Gastroesophageal sphincter (tissue), 4 donors: ENCODE measurements at regions not wholly inside any gene's neighbourhood (a gene's known extent, or its start where the extent isn't known, plus 50 kb on each side); places are given as distances from the start of the nearest gene placed in this dataset.

Experiments
- ATAC-seq: fragments of 150-250 bp; one replicate; pipeline ENCODE4 v1.9.1; 2016; ENCODE audit warnings: mild to moderate bottlenecking, moderate library complexity
- H3K27ac ChIP-seq, 4 donors: fragments of 200-600 bp; sonication (generic) in 3 of 4; 1 replicate in 3 of 4; 2 replicates in 1 of 4; pipeline ENCODE4 v1.5.1; 2016 to 2019
- H3K27me3 ChIP-seq: fragments of 200-600 bp; sonication (generic); one replicate; pipeline ENCODE4 v1.5.1; 2019
- H3K36me3 ChIP-seq, 2 donors: fragments of 200-600 bp; sonication (generic); one replicate each; pipeline ENCODE4 v1.5.1; 2019; ENCODE audit warnings: control low read depth in 1 of 2
- H3K4me1 ChIP-seq, 3 donors: fragments of 200-600 bp; sonication (generic); 1 replicate in 2 of 3; 2 replicates in 1 of 3; pipeline ENCODE4 v1.5.1; 2016 to 2019; ENCODE audit warnings: control low read depth in 2 of 3
- H3K4me3 ChIP-seq, 2 donors: fragments of 200-600 bp; sonication (generic); one replicate each; pipeline ENCODE4 v1.5.1; 2019; ENCODE audit warnings: mild to moderate bottlenecking in 1 of 2, moderate library complexity in 1 of 2
- H3K9me3 ChIP-seq, 3 donors: fragments of 200-600 bp; sonication (generic); one replicate each; pipeline ENCODE4 v1.5.1; 2017 to 2019; ENCODE audit warnings: control low read depth in 2 of 3
- CTCF ChIP-seq, 4 experiments: fragments of 200-600 bp in 2 of 4; fragments of 450-650 bp in 2 of 4; sonication (generic) in 1 of 4; IDR thresholded peaks; one replicate each; pipeline ENCODE4 v1.5.1; 2017 to 2019; ENCODE audit warnings: antibody characterized with exemption in 4 of 4, mild to moderate bottlenecking in 2 of 4, moderate library complexity in 2 of 4
- EP300 ChIP-seq: sonication (generic); formaldehyde crosslinking; IDR thresholded peaks from one replicate; pipeline ENCODE4 v1.6.1; 2017; ENCODE audit warnings: antibody characterized with exemption, mild to moderate bottlenecking
- POLR2A ChIP-seq, 2 donors: fragments of 450-650 bp; IDR thresholded peaks; one replicate each; pipeline ENCODE4 v1.6.1; 2017; ENCODE audit warnings: antibody characterized with exemption in 2 of 2, mild to moderate bottlenecking in 2 of 2, moderate library complexity in 1 of 2
- POLR2AphosphoS5 ChIP-seq: sonication (generic); formaldehyde crosslinking; IDR thresholded peaks from one replicate; pipeline ENCODE4 v1.6.1; 2017; ENCODE audit warnings: antibody characterized with exemption
- WGBS, 2 donors: methylation state at CpG; one replicate each; pipeline ENCODE4 v1.1.5; 2018; ENCODE audit warnings: low coverage in 1 of 2; 5-methylcytosine and 5-hydroxymethylcytosine counted together

DNA sequence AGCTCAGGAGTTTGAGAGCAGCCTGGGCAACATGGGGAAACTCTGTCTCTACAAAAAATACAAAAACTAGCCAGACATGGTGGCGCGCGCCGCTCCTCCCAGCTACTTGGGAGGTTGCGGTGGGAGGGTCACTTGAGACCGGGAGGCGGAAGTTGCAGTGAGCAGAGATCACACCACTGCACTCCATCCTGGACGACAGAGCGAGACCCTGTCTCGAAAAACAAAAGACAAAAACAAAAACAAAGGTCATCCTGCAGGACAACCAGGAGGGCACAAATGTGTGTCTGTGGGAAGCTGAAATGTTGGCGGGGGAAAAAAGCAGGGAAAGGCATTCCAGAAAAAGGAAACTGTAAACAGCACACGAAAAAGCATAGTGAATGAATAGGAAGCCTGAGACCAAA, 104.1 kb upstream of the HNRNPU start:
- Histone ChIP-seq H3K36me3 (no peaks in the 10 kb centered on the region), H3K27me3 (no peaks in the 10 kb centered on the region), H3K27ac (peak overlapping the region; percentile 97 to 100 (median 100)), H3K4me1 (peaks cover 2 to 47% (median 16%) of the 10 kb centered on the region in 3 donors), H3K9me3 (no peaks in the 10 kb centered on the region), H3K4me3 (peak overlapping the region in 1 of 2 donors; percentile 81)
- ATAC-seq = no peak
- WGBS, 2 donors = 14 to 50% methylated on average over 2 to 11 of the region's 12 CpGs
- no peak for TF ChIP-seq CTCF (IDR thresholded peaks at IDR 0.05)
- no peak for TF ChIP-seq POLR2AphosphoS5
- TF ChIP-seq EP300 = no peak
- no peak for TF ChIP-seq POLR2A (IDR thresholded peaks at IDR 0.05)

- no peak overlapping the region for H3K4me3 ChIP-seq
- WGBS, 2 donors = 92 to 95% methylated on average over 2 of the region's 2 CpGs
- peak overlapping the region in 1 of 4 donors; percentile 99 for H3K27ac ChIP-seq
- no peak for ATAC-seq
- no peaks in the 10 kb centered on the region for H3K27me3 ChIP-seq
- H3K36me3 ChIP-seq = no peaks in the 10 kb centered on the region
- H3K4me1 ChIP-seq = peaks cover 1 to 46% (median 16%) of the 10 kb centered on the region in 3 donors
- no peaks in the 10 kb centered on the region for H3K9me3 ChIP-seq
- TF ChIP-seq POLR2AphosphoS5 = no peak
- no peak for TF ChIP-seq EP300
- TF ChIP-seq POLR2A (IDR thresholded peaks at IDR 0.05) = no peak
- no peak for TF ChIP-seq CTCF (IDR thresholded peaks at IDR 0.05)
Observed at GRCh38 chr1:244967159-244967558, 102.8 kb upstream of the HNRNPU start.

DNA sequence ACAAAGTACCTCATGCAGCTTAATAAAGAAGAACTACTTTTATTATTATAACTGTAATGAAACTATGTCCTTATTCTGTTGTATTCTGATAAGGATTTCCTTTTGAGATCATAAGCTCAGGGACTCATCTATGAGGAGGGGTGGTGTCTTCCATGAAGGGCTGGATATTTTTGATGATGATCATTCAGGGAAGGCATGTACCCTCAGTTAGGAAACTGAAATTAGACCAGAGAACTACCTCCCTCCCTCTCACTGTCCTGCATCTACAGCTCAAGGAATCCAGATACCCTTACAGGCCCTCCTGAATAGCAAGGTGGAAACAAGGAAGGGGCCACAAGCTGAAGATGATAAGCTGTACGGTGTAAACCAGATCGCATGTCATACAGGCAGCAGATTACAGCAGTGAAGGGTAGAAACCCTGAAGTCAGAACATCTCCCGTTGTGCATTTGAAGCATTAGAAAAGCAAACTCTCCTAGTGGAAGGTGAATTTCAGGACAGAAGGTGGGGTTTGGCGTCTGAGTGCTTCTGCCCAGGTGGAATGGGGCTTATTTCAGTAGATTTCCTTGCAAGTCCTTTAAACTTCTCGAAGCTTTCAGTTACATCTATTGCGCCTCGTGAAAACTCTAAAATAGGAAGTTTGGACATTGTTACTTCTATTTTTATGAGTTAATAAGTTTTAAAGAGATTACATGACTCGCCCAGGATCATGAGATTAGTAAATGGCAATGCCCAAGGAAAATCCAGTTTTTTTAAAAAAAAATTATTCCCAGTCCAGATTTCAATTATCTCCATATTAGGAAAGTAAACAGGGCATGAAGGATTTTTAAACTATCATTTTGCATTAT, 101.1 kb upstream of the HNRNPU start:
- Histone ChIP-seq H3K9me3 (no peaks in the 10 kb centered on the region), H3K4me1 (peaks cover 0 to 41% (median 16%) of the 10 kb centered on the region in 3 donors), H3K36me3 (no peaks in the 10 kb centered on the region), H3K27ac (peak overlapping the region in 3 of 4 donors; percentile 78 to 81 (median 79)), H3K4me3 (no peak overlapping the region), H3K27me3 (no peaks in the 10 kb centered on the region)
- TF ChIP-seq CTCF (IDR thresholded peaks at IDR 0.05) (no peak), POLR2A (IDR thresholded peaks at IDR 0.05) (no peak), POLR2AphosphoS5 (no peak), EP300 (no peak)
- ATAC-seq = no peak
- WGBS, 2 donors = 75 to 81% methylated on average over 6 to 7 of the region's 8 CpGs

DNA sequence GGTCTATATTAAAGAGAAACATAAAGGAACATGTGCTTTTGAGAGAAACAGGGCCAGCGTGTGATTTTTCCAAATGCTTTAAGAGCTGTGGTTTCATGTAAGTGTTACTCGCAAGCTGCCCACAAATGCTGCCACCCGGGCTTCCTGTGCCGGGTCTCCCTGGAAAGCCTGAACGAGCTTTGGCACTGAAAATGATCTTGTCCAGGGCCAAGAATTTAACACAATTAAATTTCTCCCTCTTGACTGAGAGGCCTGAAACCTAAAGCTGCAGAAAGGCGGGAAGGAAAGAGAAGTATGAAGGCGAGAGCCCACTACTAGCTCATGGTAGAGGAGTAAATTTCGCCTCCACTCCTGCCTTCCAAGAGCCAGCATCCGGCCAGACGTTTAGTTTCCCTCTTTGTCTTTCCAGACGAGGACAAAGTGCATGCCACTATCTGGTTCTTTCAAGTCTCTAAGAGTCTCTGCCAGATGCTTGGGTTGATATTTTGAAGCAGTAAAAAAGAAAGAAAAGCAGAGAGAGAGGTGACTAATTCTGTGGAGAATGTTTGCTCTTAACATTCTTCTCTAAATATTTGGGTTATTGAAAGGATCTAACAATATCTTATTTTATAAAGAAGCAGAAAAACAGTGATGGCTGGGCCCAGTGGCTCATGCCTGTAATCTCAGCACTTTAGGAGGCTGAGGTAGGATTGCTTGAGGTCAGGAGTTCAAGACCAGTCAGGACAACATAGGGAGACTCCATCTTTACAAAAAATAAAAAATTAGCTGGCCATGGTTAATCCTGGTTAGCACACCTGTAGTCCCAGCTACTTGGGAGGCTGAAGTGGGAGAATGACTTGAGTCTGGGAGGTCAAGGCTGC, 100.0 kb upstream of the HNRNPU start:
- ATAC-seq = peak; percentile 28
- Histone ChIP-seq H3K27ac (peak overlapping the region; percentile 72 to 81 (median 78)), H3K27me3 (no peaks in the 10 kb centered on the region), H3K9me3 (no peaks in the 10 kb centered on the region), H3K36me3 (no peaks in the 10 kb centered on the region), H3K4me1 (peaks cover 0 to 41% (median 16%) of the 10 kb centered on the region in 3 donors), H3K4me3 (no peak overlapping the region)
- no peak for TF ChIP-seq EP300
- TF ChIP-seq POLR2A (IDR thresholded peaks at IDR 0.05) = no peak
- TF ChIP-seq POLR2AphosphoS5 = no peak
- TF ChIP-seq CTCF (IDR thresholded peaks at IDR 0.05) = no peak
- whole genome bisulfite sequencing, 2 donors = 9% methylated on average over 10 of the region's 11 CpGs
